Neural cell (in vitro differentiated cells): ENCODE measurements at regions not wholly inside any gene's neighbourhood (a gene's known extent, or its start where the extent isn't known, plus 50 kb on each side); places are given as distances from the start of the nearest gene placed in this dataset.

ENCODE experiments used
- H2AFZ ChIP-seq: fragments of 200-600, 300-800 bp; sonication (generic), shearing (Covaris generic); 2 replicates; pipeline ENCODE4 v1.6.0; 2014; ENCODE audit warnings: low read depth, mild to moderate bottlenecking, antibody characterized with exemption, low read length, moderate library complexity
- H3F3A ChIP-seq: fragments of 200-600 bp; shearing (Covaris generic); 2 replicates; pipeline ENCODE4 v1.6.1; 2016; ENCODE audit warnings: mild to moderate bottlenecking, moderate library complexity, mixed read lengths, antibody characterized with exemption, low read length; ENCODE audit not compliant: insufficient read depth, poor library complexity, severe bottlenecking
- H3K27ac ChIP-seq: fragments of 200-600, 300-800 bp; sonication (generic), shearing (Covaris generic); 2 replicates; pipeline ENCODE4 v1.5.1; 2014; ENCODE audit warnings: mild to moderate bottlenecking, low read length, moderate library complexity
- H3K27me3 ChIP-seq: fragments of 300-800, 200-600 bp; sonication (generic), shearing (Covaris generic); 2 replicates; pipeline ENCODE4 v1.6.0; 2014; ENCODE audit warnings: mild to moderate bottlenecking, low read depth, low read length, moderate library complexity; ENCODE audit not compliant: insufficient read depth
- H3K36me3 ChIP-seq: fragments of 300-800, 200-600 bp; sonication (generic), shearing (Covaris generic); 2 replicates; pipeline ENCODE4 v1.5.1; 2014; ENCODE audit warnings: mild to moderate bottlenecking, antibody characterized with exemption, low read length, moderate library complexity; ENCODE audit not compliant: insufficient read depth
- H3K4me2 ChIP-seq: fragments of 300-800, 200-600 bp; sonication (generic), shearing (Covaris generic); 2 replicates; pipeline ENCODE4 v1.6.0; 2014; ENCODE audit warnings: mild to moderate bottlenecking, low read length
- H3K4me3 ChIP-seq: fragments of 300-800, 200-600 bp; sonication (generic), shearing (Covaris generic); 2 replicates; pipeline ENCODE4 v1.5.1; 2014; ENCODE audit warnings: mild to moderate bottlenecking, low read length, moderate library complexity
- H3K79me2 ChIP-seq: fragments of 200-600 bp; shearing (Covaris generic); replicated peaks from 2 replicates; pipeline ENCODE4 v1.6.0; 2014; ENCODE audit warnings: mild to moderate bottlenecking, low read length, moderate library complexity; ENCODE audit not compliant: insufficient read depth
- H3K9ac ChIP-seq: fragments of 300-800, 200-600 bp; sonication (generic), shearing (Covaris generic); 2 replicates; pipeline ENCODE4 v1.6.1; 2016; ENCODE audit warnings: mild to moderate bottlenecking, low read length, mixed read lengths
- H3K9me2 ChIP-seq: fragments of 200-600 bp; shearing (Covaris generic); 2 replicates; pipeline ENCODE4 v1.6.1; 2016; ENCODE audit warnings: mild to moderate bottlenecking, low read length, mixed read lengths; ENCODE audit not compliant: insufficient read depth
- H3K9me3 ChIP-seq: fragments of 200-600, 300-800 bp; sonication (generic), shearing (Covaris generic); 2 replicates; pipeline ENCODE4 v1.6.1; 2016; ENCODE audit warnings: mild to moderate bottlenecking, mixed run types, low read length, moderate library complexity, mixed read lengths
- H4K20me1 ChIP-seq: fragments of 200-600 bp; shearing (Covaris generic); 2 replicates; pipeline ENCODE4 v1.6.1; 2016; ENCODE audit warnings: mild to moderate bottlenecking, mixed run types; ENCODE audit not compliant: insufficient read depth
- CTCF ChIP-seq: fragments of 450-650 bp; IDR thresholded peaks from 2 replicates; pipeline ENCODE4 v1.5.1; 2014; ENCODE audit warnings: antibody characterized with exemption, mild to moderate bottlenecking, moderate library complexity; ENCODE audit not compliant: poor library complexity, severe bottlenecking
- EP300 ChIP-seq: fragments of 450-650 bp; conservative IDR thresholded peaks from 2 replicates; pipeline ENCODE4 v1.6.1; 2014; ENCODE audit warnings: antibody characterized with exemption, mild to moderate bottlenecking, moderate library complexity; ENCODE audit not compliant: poor library complexity, severe bottlenecking
- EZH2 ChIP-seq: fragments of 200-600, 300-800 bp; shearing (Covaris generic), sonication (generic); IDR thresholded peaks from 2 replicates; pipeline ENCODE4 v1.6.1; 2014; ENCODE audit warnings: antibody characterized with exemption, low read length, borderline replicate concordance, mild to moderate bottlenecking; ENCODE audit not compliant: insufficient read depth, poor library complexity, severe bottlenecking
- MXI1 ChIP-seq: fragments of 450-650 bp; conservative IDR thresholded peaks from 2 replicates; pipeline ENCODE4 v1.6.1; 2014; ENCODE audit warnings: antibody characterized with exemption, mild to moderate bottlenecking; ENCODE audit not compliant: poor library complexity, severe bottlenecking
- POLR2AphosphoS5 ChIP-seq: IDR thresholded peaks from 2 replicates; pipeline ENCODE4 v1.6.1; 2012
- RAD21 ChIP-seq: fragments of 450-650 bp; conservative IDR thresholded peaks from 2 replicates; pipeline ENCODE4 v1.6.1; 2014; ENCODE audit warnings: antibody characterized with exemption, mild to moderate bottlenecking, moderate library complexity
- REST ChIP-seq: IDR thresholded peaks from 2 replicates; pipeline ENCODE4 v1.6.1; 2012; ENCODE audit warnings: borderline replicate concordance
- SMC3 ChIP-seq: fragments of 450-650 bp; conservative IDR thresholded peaks from 2 replicates; pipeline ENCODE4 v1.6.1; 2014; ENCODE audit warnings: antibody characterized with exemption, mild to moderate bottlenecking, moderate library complexity; ENCODE audit not compliant: poor library complexity
- TAF1 ChIP-seq: IDR thresholded peaks from 2 replicates; pipeline ENCODE4 v1.6.1; 2012; ENCODE audit warnings: low read depth

GRCh38 chr4:126731062-126731461 is 901.7 kb upstream of the INTU start:
- no peaks in the 10 kb centered on the region for H4K20me1 ChIP-seq
- H3K4me3 ChIP-seq: no peak overlapping the region
- H3K4me2 ChIP-seq: no peak overlapping the region
- H3K27ac ChIP-seq: no peak overlapping the region
- no peaks in the 10 kb centered on the region for H3F3A ChIP-seq
- H3K27me3 ChIP-seq: no peaks in the 10 kb centered on the region
- no peaks in the 10 kb centered on the region for H3K79me2 ChIP-seq
- no peaks in the 10 kb centered on the region for H3K36me3 ChIP-seq
- H3K9me2 ChIP-seq: no peaks in the 10 kb centered on the region
- H2AFZ ChIP-seq: no peak overlapping the region
- no peak overlapping the region for H3K9ac ChIP-seq
- TF ChIP-seq CTCF (no peak), REST (no peak), EZH2 (no peak), SMC3 (no peak), RAD21 (no peak)
- H3K9me3 ChIP-seq: no peaks in the 10 kb centered on the region

GRCh38 chr4:126733301-126733700 is 899.5 kb upstream of the INTU start:
- Histone ChIP-seq H3K4me2 (no peak overlapping the region), H3K36me3 (no peaks in the 10 kb centered on the region), H3K9me3 (no peaks in the 10 kb centered on the region), H3K79me2 (no peaks in the 10 kb centered on the region), H3K4me3 (no peak overlapping the region), H3K9me2 (no peaks in the 10 kb centered on the region), H2AFZ (no peak overlapping the region), H3K27ac (no peak overlapping the region), H4K20me1 (no peaks in the 10 kb centered on the region), H3K27me3 (no peaks in the 10 kb centered on the region), H3K9ac (no peak overlapping the region), H3F3A (no peaks in the 10 kb centered on the region)
- TF ChIP-seq RAD21 (no peak), EZH2 (no peak), TAF1 (no peak), REST (no peak), EP300 (no peak), MXI1 (no peak), POLR2AphosphoS5 (no peak), CTCF (no peak), SMC3 (no peak)
